HepG2 (cell line): ENCODE measurements at regions not wholly inside any gene's neighbourhood (a gene's known extent, or its start where the extent isn't known, plus 50 kb on each side); places are given as distances from the start of the nearest gene placed in this dataset.

Experiments used
- ATAC-seq: fragments of 200-7000 bp; cut with Tn5 transposase; 3 replicates; pipeline ENCODE4 v1.9.1; 2020; ENCODE audit warnings: mild to moderate bottlenecking, moderate library complexity
- BruUV-seq: library from RNA; stranded (reverse); fragments of 400-500 nt; replicated peaks from 2 replicates; lab custom pipeline; 2021; lab: Mats Ljungman, UMichigan
- CTCF ChIA-PET: fragments of 300-600 bp; formaldehyde crosslinking; extraction: SDS; loops from one replicate; lab custom pipeline; 2021; ENCODE audit warnings: low total read pairs, inconsistent platforms, low intra/inter-chr PET ratio; lab: Yijun Ruan, JAX
- POLR2A ChIA-PET: fragments of 350-600 bp; sonication (Branson Sonifier 250); formaldehyde crosslinking; loops from one replicate; lab custom pipeline; 2020; ENCODE audit warnings: antibody characterized with exemption, inconsistent platforms; lab: Yijun Ruan, JAX
- DNase-seq: peaks from one replicate; pipeline ENCODE4 v3.0.0-alpha.2; 2015; ENCODE audit warnings: low spot score
- FAIRE-seq: peaks from 3 replicates; lab custom pipeline; 2011; peaks lifted over from hg19 to GRCh38; lab: Jason Lieb, UNC
- H2AFZ ChIP-seq: one replicate; pipeline ENCODE4 v1.6.1; 2011; ENCODE audit warnings: low read length, inconsistent platforms
- H3K27ac ChIP-seq: fragments of 300-600 bp; 3 replicates; pipeline ENCODE4 v1.8.0; 2011; ENCODE audit warnings: mixed run types, mild to moderate bottlenecking, mixed read lengths, low read length, inconsistent platforms; ENCODE audit not compliant: insufficient read depth; ENCODE audit errors: extremely low read length
- H3K27me3 ChIP-seq, 2 experiments: fragments of 200-600 bp in 1 of 2; 2 replicates in 1 of 2; 3 replicates in 1 of 2; pipeline versions ENCODE4 v1.6.0 to v1.8.0; 2011; ENCODE audit warnings: low read length in 2 of 2, mild to moderate bottlenecking in 2 of 2, moderate library complexity in 2 of 2, inconsistent platforms in 1 of 2; ENCODE audit not compliant: insufficient read depth in 2 of 2, control insufficient read depth in 1 of 2
- H3K36me3 ChIP-seq, 2 experiments: fragments of 200-600 bp in 1 of 2; replicated peaks in 1 of 2; 2 replicates in 1 of 2; 3 replicates in 1 of 2; pipeline versions ENCODE4 v1.5.1 to v1.8.0; 2011; ENCODE audit warnings: low read length in 2 of 2, inconsistent platforms in 1 of 2; ENCODE audit not compliant: insufficient read depth in 2 of 2, control insufficient read depth in 1 of 2
- H3K4me1 ChIP-seq: 2 replicates; pipeline ENCODE4 v1.5.1; 2012; ENCODE audit warnings: low read length, inconsistent platforms; ENCODE audit not compliant: insufficient read depth
- H3K4me2 ChIP-seq: 2 replicates; pipeline ENCODE4 v1.6.0; 2011; ENCODE audit warnings: low read depth, low read length, inconsistent platforms
- H3K4me3 ChIP-seq, 3 experiments: fragments of 200-600 bp in 1 of 3; sonication (generic), shearing (Covaris generic) in 1 of 3; replicated peaks in 1 of 3; 2 replicates each; pipeline ENCODE4 v1.5.1; 2011 to 2016; ENCODE audit warnings: low read length in 3 of 3, inconsistent platforms in 2 of 3, low read depth in 2 of 3, mild to moderate bottlenecking in 2 of 3, control low read depth in 1 of 3, mixed read lengths in 1 of 3; ENCODE audit not compliant: insufficient read depth in 1 of 3
- H3K79me2 ChIP-seq: one replicate; pipeline ENCODE4 v1.6.1; 2011; ENCODE audit warnings: low read length, inconsistent platforms; ENCODE audit not compliant: insufficient read depth
- H3K9ac ChIP-seq: 2 replicates; pipeline ENCODE4 v1.6.0; 2011; ENCODE audit warnings: mild to moderate bottlenecking, low read depth, low read length, inconsistent platforms; ENCODE audit not compliant: insufficient read depth
- H3K9me3 ChIP-seq: 2 replicates; pipeline ENCODE4 v1.5.1; 2012; ENCODE audit warnings: mild to moderate bottlenecking, low read length
- H4K20me1 ChIP-seq: 2 replicates; pipeline ENCODE4 v1.6.0; 2011; ENCODE audit warnings: inconsistent platforms, mild to moderate bottlenecking, low read length, moderate library complexity; ENCODE audit not compliant: insufficient read depth
- CCDC6 ChIP-seq: sonication (generic); formaldehyde crosslinking; IDR thresholded peaks from 2 replicates; pipeline ENCODE4 v1.8.1; 2022; ENCODE audit warnings: mild to moderate bottlenecking, missing genetic modification reagents, moderate library complexity
- CEBPG ChIP-seq: IDR thresholded peaks from 2 replicates; pipeline ENCODE4 v1.6.1; 2016
- ERF ChIP-seq: IDR thresholded peaks from 2 replicates; pipeline ENCODE4 v1.6.1; 2018; ENCODE audit warnings: missing biosample characterization, missing genetic modification reagents
- FOSL2 ChIP-seq: sonication (generic); formaldehyde crosslinking; IDR thresholded peaks from 2 replicates; pipeline ENCODE4 v1.4.0; 2020; ENCODE audit warnings: missing genetic modification reagents
- JUN ChIP-seq: sonication (generic); formaldehyde crosslinking; IDR thresholded peaks from 2 replicates; pipeline ENCODE4 v1.4.0; 2020; ENCODE audit warnings: mild to moderate bottlenecking, missing genetic modification reagents
- SAP130 ChIP-seq: IDR thresholded peaks from 2 replicates; pipeline ENCODE4 v1.6.1; 2016; ENCODE audit warnings: low read depth
- ZNF446 ChIP-seq: sonication (generic); formaldehyde crosslinking; IDR thresholded peaks from 2 replicates; pipeline ENCODE4 v1.5.0; 2020; ENCODE audit warnings: mild to moderate bottlenecking, missing genetic modification reagents
- ZNF496 ChIP-seq: sonication (generic); formaldehyde crosslinking; IDR thresholded peaks from 2 replicates; pipeline ENCODE4 v1.8.1; 2023; ENCODE audit warnings: mild to moderate bottlenecking, moderate library complexity, missing genetic modification reagents; ENCODE audit not compliant: insufficient replicate concordance
- WGBS: methylation state at CpG from one replicate; pipeline ENCODE4 v1.1.6; 2017; ENCODE audit warnings: low lambda C conversion rate; 5-methylcytosine and 5-hydroxymethylcytosine counted together
- in situ Hi-C: cut with HindIII; loops from 2 replicates; pipeline ENCODE4 v1.10.0; 2017; ENCODE audit warnings: low pct_unique_long_range_greater_than_20kb; ENCODE audit not compliant: extremely low pct_ligation_motif_present
- intact Hi-C: fragments of 100-400 bp; cut with micrococcal nuclease; formaldehyde crosslinking; loops from one replicate; pipeline ENCODE4 v1.10.0; 2022; ENCODE audit not compliant: unreplicated experiment
- TF ChIP-seq, protein P1 (sequence below), 2 experiments: sonication (generic) in 1 of 2; formaldehyde crosslinking in 1 of 2; IDR thresholded peaks; 2 replicates each; pipeline versions ENCODE4 v1.5.1 to v1.6.1; 2011 to 2020; ENCODE audit warnings: borderline replicate concordance in 1 of 2, low read depth in 1 of 2, low read length in 1 of 2, mild to moderate bottlenecking in 1 of 2, missing genetic modification reagents in 1 of 2, moderate library complexity in 1 of 2
- TF ChIP-seq, protein P2 (sequence below): sonication (generic); formaldehyde crosslinking; IDR thresholded peaks from 2 replicates; pipeline ENCODE4 v1.4.0; 2020; ENCODE audit warnings: missing genetic modification reagents
- TF ChIP-seq, protein P3 (sequence below): IDR thresholded peaks from 2 replicates; pipeline ENCODE4 v1.6.1; 2012; ENCODE audit warnings: inconsistent platforms
- TF ChIP-seq, protein P4 (sequence below): IDR thresholded peaks from 2 replicates; pipeline ENCODE4 v1.6.1; 2016; ENCODE audit warnings: control low read depth
- TF ChIP-seq, protein P5 (sequence below): sonication (generic); formaldehyde crosslinking; IDR thresholded peaks from 2 replicates; pipeline ENCODE4 v1.4.0; 2020; ENCODE audit warnings: missing genetic modification reagents
- TF ChIP-seq, protein P6 (sequence below): IDR thresholded peaks from 2 replicates; pipeline ENCODE4 v1.6.1; 2016

DNA sequence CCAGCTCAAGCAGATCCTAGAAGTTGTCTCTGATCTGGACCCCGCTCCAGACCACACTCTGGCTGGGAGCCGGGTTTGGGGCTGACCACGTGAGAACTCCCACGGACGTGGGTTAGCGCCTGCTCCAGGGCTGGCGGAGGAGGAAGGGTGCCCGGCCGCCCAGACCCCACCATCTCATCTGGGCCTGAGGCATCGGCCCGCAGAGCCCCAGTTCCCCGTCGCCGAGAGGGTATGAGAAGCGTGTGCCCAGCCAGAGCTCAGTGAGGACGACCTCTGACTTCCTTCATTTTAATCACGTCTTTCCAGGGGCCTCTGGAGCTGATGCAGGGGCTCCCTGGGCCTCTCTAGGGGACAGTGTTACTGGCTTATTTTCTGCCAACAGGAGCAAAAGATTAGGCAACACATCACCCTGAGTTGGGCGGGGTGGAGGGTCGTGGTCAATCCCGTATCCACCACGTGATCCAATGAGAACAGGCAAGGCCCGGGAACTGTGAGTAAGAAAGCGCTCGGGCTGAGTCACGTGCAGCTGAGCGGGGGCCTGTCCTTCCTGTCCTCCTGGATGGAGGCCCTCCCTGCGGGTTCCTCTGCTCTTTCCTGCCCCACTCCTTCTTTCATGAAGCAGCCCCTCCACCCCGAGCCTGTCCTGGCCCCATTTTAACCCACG, 81.1 kb downstream of the SIK1 start:
- Histone ChIP-seq H3K27me3 (peaks cover 2 to 3% of the 10 kb centered on the region in 2 experiments; a peak in 2 of 5 replicates), H3K9ac (no peak overlapping the region), H2AFZ (no peak overlapping the region), H3K9me3 (no peaks in the 10 kb centered on the region), H3K4me3 (no peak overlapping the region), H4K20me1 (no peaks in the 10 kb centered on the region), H3K27ac (no peak overlapping the region), H3K36me3 (no peaks in the 10 kb centered on the region), H3K4me1 (peaks cover 72% of the 10 kb centered on the region), H3K79me2 (no peaks in the 10 kb centered on the region), H3K4me2 (no peak overlapping the region)
- ATAC-seq (no peak), DNase-seq (peak; percentile 66), FAIRE-seq (no peak)
- in situ Hi-C loops (no loop called here), intact Hi-C loops (no loop called here)
- ChIA-PET CTCF (no interaction called here), POLR2A (interaction anchor here (1.3 kb wide), 1 partner anchor 135 kb away, joined by 4 read pairs; no protein-coding TSS in a partner anchor)
- WGBS: 33% methylated on average over 5 of the region's 29 CpGs
- BruUV-seq: no TSS peak
- TF ChIP-seq, protein P1, sequence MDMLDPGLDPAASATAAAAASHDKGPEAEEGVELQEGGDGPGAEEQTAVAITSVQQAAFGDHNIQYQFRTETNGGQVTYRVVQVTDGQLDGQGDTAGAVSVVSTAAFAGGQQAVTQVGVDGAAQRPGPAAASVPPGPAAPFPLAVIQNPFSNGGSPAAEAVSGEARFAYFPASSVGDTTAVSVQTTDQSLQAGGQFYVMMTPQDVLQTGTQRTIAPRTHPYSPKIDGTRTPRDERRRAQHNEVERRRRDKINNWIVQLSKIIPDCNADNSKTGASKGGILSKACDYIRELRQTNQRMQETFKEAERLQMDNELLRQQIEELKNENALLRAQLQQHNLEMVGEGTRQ (IDR thresholded peaks at IDR 0.05; ENCODE audit: low read depth, low read length): peak; percentile 92
- TF ChIP-seq, protein P1 (CRISPR knock-in tag; IDR thresholded peaks at IDR 0.05; ENCODE audit: borderline replicate concordance): peak; percentile 91; the same call in 1 of the 2 replicates
- TF ChIP-seq ZNF446: no peak
- TF ChIP-seq CEBPG: peak; percentile 52; the same call in 1 of the 2 replicates
- TF ChIP-seq ERF (CRISPR knock-in tag): no peak
- TF ChIP-seq, protein P2, sequence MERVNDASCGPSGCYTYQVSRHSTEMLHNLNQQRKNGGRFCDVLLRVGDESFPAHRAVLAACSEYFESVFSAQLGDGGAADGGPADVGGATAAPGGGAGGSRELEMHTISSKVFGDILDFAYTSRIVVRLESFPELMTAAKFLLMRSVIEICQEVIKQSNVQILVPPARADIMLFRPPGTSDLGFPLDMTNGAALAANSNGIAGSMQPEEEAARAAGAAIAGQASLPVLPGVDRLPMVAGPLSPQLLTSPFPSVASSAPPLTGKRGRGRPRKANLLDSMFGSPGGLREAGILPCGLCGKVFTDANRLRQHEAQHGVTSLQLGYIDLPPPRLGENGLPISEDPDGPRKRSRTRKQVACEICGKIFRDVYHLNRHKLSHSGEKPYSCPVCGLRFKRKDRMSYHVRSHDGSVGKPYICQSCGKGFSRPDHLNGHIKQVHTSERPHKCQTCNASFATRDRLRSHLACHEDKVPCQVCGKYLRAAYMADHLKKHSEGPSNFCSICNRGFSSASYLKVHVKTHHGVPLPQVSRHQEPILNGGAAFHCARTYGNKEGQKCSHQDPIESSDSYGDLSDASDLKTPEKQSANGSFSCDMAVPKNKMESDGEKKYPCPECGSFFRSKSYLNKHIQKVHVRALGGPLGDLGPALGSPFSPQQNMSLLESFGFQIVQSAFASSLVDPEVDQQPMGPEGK: peak; percentile 57; the same call in 1 of the 2 replicates
- no peak for TF ChIP-seq JUN
- TF ChIP-seq CCDC6 (CRISPR knock-in tag): peak; percentile 31; the same call in 1 of the 2 replicates
- TF ChIP-seq, protein P3, sequence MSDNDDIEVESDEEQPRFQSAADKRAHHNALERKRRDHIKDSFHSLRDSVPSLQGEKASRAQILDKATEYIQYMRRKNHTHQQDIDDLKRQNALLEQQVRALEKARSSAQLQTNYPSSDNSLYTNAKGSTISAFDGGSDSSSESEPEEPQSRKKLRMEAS: peak; percentile 69
- no peak for TF ChIP-seq ZNF496
- TF ChIP-seq, protein P4, sequence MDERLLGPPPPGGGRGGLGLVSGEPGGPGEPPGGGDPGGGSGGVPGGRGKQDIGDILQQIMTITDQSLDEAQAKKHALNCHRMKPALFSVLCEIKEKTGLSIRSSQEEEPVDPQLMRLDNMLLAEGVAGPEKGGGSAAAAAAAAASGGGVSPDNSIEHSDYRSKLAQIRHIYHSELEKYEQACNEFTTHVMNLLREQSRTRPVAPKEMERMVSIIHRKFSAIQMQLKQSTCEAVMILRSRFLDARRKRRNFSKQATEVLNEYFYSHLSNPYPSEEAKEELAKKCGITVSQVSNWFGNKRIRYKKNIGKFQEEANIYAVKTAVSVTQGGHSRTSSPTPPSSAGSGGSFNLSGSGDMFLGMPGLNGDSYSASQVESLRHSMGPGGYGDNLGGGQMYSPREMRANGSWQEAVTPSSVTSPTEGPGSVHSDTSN: no peak
- TF ChIP-seq FOSL2: peak; percentile 67
- 0 out of 2 replicates have a peak, but pooled peaks have one; percentile 29 for TF ChIP-seq SAP130 (CRISPR knock-in tag)
- TF ChIP-seq, protein P5, sequence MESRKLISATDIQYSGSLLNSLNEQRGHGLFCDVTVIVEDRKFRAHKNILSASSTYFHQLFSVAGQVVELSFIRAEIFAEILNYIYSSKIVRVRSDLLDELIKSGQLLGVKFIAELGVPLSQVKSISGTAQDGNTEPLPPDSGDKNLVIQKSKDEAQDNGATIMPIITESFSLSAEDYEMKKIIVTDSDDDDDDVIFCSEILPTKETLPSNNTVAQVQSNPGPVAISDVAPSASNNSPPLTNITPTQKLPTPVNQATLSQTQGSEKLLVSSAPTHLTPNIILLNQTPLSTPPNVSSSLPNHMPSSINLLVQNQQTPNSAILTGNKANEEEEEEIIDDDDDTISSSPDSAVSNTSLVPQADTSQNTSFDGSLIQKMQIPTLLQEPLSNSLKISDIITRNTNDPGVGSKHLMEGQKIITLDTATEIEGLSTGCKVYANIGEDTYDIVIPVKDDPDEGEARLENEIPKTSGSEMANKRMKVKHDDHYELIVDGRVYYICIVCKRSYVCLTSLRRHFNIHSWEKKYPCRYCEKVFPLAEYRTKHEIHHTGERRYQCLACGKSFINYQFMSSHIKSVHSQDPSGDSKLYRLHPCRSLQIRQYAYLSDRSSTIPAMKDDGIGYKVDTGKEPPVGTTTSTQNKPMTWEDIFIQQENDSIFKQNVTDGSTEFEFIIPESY (CRISPR knock-in tag): 0 out of 2 replicates have a peak, but pooled peaks have one; percentile 55
- TF ChIP-seq, protein P6, sequence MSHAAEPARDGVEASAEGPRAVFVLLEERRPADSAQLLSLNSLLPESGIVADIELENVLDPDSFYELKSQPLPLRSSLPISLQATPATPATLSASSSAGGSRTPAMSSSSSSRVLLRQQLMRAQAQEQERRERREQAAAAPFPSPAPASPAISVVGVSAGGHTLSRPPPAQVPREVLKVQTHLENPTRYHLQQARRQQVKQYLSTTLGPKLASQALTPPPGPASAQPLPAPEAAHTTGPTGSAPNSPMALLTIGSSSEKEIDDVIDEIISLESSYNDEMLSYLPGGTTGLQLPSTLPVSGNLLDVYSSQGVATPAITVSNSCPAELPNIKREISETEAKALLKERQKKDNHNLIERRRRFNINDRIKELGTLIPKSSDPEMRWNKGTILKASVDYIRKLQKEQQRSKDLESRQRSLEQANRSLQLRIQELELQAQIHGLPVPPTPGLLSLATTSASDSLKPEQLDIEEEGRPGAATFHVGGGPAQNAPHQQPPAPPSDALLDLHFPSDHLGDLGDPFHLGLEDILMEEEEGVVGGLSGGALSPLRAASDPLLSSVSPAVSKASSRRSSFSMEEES: peak; percentile 64; the same call in 1 of the 2 replicates
